ENCODE measurements at regions not wholly inside any gene's neighbourhood (a gene's known extent, or its start where the extent isn't known, plus 50 kb on each side); places are given as distances from the start of the nearest gene placed in this dataset.

DNA sequence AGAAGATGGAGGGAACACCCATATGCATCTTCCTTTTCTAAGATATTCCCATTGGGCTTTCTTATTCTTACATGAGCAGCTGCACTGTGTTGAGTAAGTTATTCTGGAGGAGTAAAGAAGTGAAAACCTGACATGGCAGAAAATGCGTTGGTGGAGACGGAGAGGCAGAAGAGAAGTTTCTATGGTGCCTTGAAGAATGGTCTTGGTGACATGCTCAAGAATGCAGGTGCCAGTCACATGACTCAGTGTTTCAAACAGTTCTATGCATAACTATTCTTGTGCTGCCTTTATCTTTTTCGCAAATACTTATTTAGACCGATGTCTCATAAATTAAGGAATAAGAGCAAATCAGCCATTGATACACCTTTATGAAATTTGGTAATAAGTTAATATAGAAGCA is 377.8 kb upstream of the IRX2 start (continued):
- TF ChIP-seq, protein P1, sequence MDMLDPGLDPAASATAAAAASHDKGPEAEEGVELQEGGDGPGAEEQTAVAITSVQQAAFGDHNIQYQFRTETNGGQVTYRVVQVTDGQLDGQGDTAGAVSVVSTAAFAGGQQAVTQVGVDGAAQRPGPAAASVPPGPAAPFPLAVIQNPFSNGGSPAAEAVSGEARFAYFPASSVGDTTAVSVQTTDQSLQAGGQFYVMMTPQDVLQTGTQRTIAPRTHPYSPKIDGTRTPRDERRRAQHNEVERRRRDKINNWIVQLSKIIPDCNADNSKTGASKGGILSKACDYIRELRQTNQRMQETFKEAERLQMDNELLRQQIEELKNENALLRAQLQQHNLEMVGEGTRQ (IDR thresholded peaks at IDR 0.05; ENCODE audit: low read length), result no peak
